NCI-H2227 (cell line): ENCODE measurements at regions not wholly inside any gene's neighbourhood (a gene's known extent, or its start where the extent isn't known, plus 50 kb on each side); places are given as distances from the start of the nearest gene placed in this dataset.

ENCODE experiments used
- DNase-seq: peaks from one replicate; lab custom pipeline; 2025; ENCODE audit not compliant: unreplicated experiment; lab: John Stamatoyannopoulos, UW

GRCh38 chr1:69126796-69127195 lies 440.9 kb upstream of the LRRC7 start:
- no peak for DNase-seq

GRCh38 chr1:69128204-69128603 lies 439.5 kb upstream of the LRRC7 start:
- DNase-seq = no peak

GRCh38 chr1:69129538-69129937 lies 438.2 kb upstream of the LRRC7 start:
- no peak for DNase-seq

GRCh38 chr1:69138172-69138571 lies 429.6 kb upstream of the LRRC7 start:
- DNase-seq = no peak

- no peak for DNase-seq
Observed at GRCh38 chr1:69139007-69139406, 428.7 kb upstream of the LRRC7 start.

- no peak for DNase-seq
Observed at GRCh38 chr1:69146303-69146702, 421.4 kb upstream of the LRRC7 start.

- DNase-seq = no peak
Observed at GRCh38 chr1:69148731-69149130, 419.0 kb upstream of the LRRC7 start.

- no peak for DNase-seq
Observed at GRCh38 chr1:69157046-69157756, 410.5 kb upstream of the LRRC7 start.

GRCh38 chr1:69163241-69163640 lies 404.5 kb upstream of the LRRC7 start:
- DNase-seq = no peak

GRCh38 chr1:69163779-69164178 lies 403.9 kb upstream of the LRRC7 start:
- no peak for DNase-seq

- DNase-seq = no peak
Observed at GRCh38 chr1:69167876-69168275, 399.8 kb upstream of the LRRC7 start.

GRCh38 chr1:69171248-69171647 lies 396.5 kb upstream of the LRRC7 start:
- DNase-seq = no peak

- DNase-seq = no peak
Observed at GRCh38 chr1:69172003-69173000, 395.4 kb upstream of the LRRC7 start.

GRCh38 chr1:69175053-69175452 lies 392.7 kb upstream of the LRRC7 start:
- DNase-seq = no peak

GRCh38 chr1:69180358-69180757 lies 387.4 kb upstream of the LRRC7 start:
- DNase-seq = no peak

- no peak for DNase-seq
Observed at GRCh38 chr1:69185378-69185777, 382.3 kb upstream of the LRRC7 start.

GRCh38 chr1:69191335-69191734 lies 376.4 kb upstream of the LRRC7 start:
- peak; percentile 42 for DNase-seq

GRCh38 chr1:69195136-69195535 lies 372.6 kb upstream of the LRRC7 start:
- DNase-seq = no peak

- no peak for DNase-seq
Observed at GRCh38 chr1:69196071-69196470, 371.7 kb upstream of the LRRC7 start.

- no peak for DNase-seq
Observed at GRCh38 chr1:69197816-69198215, 369.9 kb upstream of the LRRC7 start.

- DNase-seq = no peak
Observed at GRCh38 chr1:69201716-69202115, 366.0 kb upstream of the LRRC7 start.

GRCh38 chr1:69203166-69203565 lies 364.6 kb upstream of the LRRC7 start:
- no peak for DNase-seq
